LoVo (cell line): ENCODE measurements at regions not wholly inside any gene's neighbourhood (a gene's known extent, or its start where the extent isn't known, plus 50 kb on each side); places are given as distances from the start of the nearest gene placed in this dataset.
"Not testable (repeated sequence)": the region's sequence is repeated elsewhere in the genome, so short reads cannot be mapped to it uniquely, and the experiment has no call there.

Source experiments
- DNase-seq: peaks from one replicate; pipeline ENCODE4 v3.0.0-alpha.2; 2016; ENCODE audit warnings: low spot score

GRCh38 chrX:4682636-4683035, 969.2 kb upstream of the PRKX start:
- no peak for DNase-seq

DNA sequence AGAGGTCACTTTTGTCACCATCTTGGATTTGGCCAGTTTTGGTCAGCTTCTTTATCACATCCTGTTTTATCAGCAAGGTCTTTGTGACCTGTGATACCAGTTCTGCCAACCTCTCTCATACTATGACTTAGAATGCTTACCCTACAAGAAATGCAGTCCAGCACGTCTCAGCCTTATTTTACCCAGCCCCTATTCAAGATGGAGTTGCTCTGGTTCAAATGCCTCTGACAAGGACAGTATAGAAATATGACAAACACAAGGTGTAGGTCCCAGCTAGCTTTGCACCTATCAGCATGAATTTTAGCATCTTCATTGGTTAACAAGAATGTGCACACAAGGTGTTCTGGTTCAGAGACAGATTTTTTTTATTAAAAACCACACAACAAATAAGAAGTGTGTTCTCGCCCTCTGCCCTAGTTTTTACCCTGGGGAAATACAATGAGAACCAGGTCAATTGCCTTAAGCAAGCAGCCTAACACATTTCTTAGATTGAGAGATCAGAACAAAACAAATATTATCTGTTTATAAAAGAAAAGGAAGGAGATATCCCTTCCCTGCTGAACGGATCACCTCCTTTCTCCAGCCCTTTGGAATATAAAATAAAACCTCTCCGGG, 962.3 kb upstream of the PRKX start:
- DNase-seq: no peak

- DNase-seq: no peak
Observed at GRCh38 chrX:4674028-4674782, 960.8 kb upstream of the PRKX start.

DNA sequence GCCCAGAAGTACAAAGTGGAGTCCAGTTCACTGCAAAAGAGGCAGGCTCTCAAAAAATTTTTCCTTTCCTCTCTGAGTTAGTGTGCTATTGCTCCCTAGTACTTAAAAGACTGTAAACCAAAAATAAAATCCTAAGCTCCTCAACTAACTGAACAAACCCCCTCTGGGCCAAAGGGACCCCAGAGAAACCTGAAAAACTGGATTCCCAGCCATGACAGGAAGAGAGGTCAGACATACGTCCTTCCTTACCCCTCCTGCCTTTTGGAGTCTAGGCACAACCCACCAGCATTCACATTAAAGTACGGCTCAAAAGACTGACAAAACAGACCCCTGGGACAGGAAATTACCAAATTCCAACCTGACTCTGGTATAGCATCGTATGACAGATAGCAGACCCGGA, 957.9 kb upstream of the PRKX start:
- no peak for DNase-seq

- no peak for DNase-seq
Observed at GRCh38 chrX:4670606-4671005, 957.2 kb upstream of the PRKX start.

DNA sequence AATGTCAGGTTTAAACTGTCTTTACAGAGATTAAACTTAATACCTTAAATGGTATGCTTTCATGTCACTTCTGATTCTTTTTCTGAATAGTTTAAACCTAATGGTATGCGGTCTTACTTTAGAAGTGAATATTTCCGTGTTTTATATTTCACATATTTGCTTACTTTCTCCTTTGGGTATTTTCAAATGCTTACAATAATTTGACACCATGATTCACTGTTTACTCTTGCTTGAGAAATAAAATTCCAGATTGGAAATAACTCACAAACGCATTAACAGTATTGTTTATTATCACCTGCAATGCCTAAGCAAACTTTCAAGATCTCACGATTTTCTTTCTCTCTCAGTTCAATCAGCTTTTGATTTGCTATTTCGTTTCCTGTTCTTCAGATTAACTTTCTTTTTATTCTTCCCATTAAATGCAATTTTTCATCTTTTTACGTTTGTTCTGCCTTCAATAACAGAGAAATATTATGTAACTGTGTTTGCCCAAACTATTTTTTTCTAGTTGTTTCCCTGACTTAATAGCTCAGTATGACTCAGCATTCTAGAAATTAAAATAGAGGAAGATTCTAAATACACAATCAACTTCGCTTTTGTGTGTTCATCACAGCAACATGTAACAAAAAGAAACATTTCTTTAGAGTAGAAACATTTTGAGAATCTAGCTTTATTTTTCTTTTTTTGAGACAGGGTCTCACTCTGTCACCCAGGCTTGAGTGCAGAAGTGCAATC, 955.5 kb upstream of the PRKX start:
- no peak for DNase-seq

- DNase-seq: no peak
Observed at GRCh38 chrX:4663085-4663484, 949.6 kb upstream of the PRKX start.

DNA sequence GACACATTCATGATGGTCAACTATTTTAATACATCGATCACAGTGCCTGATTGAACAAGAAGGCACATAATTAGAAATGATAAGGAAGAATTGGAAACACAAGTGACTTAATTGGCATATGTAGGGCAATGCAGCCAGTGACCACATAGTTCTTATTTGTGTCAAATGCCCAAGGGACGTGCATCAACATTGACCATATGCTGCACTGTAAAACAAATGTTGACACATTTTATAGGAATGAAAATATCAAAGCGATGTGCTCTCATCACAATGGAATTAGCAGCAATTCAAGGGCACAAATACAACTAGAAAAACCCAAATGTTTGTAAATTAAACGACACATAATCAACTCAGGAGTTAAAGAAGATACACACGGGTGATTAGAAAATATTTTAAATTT, 948.3 kb upstream of the PRKX start:
- DNase-seq: no peak

DNA sequence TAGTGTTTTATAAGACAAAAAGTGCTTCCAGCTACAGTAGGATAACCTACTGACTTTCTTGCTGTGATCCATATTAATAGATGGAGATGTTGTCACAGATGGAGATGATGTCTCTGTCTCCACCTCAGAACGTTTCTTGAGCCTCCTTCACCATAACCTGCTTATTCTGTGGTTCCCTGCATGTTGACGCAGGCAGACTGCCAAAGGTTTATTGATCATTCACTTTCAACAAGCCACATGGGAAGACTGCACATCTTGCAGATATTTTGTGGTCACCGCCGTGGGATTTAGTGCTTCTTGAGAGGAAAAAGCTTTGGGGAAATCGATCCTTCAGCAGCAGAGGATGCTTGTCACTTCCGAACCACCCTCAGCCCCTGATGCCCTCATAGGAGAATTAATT, 943.0 kb upstream of the PRKX start:
- DNase-seq: no peak

DNA sequence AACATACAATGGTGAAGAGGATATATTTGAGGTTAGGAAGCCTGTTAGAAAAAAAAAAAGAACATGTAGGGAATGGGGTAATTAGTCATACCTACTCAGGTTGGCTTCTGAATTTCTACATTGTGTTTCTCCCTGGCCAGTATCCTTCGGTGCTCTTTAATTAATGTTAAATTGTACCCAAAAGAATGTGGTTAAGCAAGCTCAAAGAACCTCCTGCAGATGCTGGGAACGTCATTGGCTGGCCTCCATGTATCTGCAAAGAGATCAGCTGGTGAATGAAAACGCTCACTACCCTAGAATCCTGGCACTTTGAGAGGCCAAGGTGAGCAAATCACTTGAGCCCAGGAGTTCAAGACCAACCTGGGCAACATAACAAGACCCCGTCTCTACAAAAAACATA, 942.3 kb upstream of the PRKX start:
- no peak for DNase-seq

- DNase-seq: no peak
Observed at GRCh38 chrX:4642114-4642513, 928.7 kb upstream of the PRKX start.

GRCh38 chrX:4638036-4638435, 924.6 kb upstream of the PRKX start:
- DNase-seq: no peak

- DNase-seq: no peak
Observed at GRCh38 chrX:4627414-4627813, 914.0 kb upstream of the PRKX start.

DNA sequence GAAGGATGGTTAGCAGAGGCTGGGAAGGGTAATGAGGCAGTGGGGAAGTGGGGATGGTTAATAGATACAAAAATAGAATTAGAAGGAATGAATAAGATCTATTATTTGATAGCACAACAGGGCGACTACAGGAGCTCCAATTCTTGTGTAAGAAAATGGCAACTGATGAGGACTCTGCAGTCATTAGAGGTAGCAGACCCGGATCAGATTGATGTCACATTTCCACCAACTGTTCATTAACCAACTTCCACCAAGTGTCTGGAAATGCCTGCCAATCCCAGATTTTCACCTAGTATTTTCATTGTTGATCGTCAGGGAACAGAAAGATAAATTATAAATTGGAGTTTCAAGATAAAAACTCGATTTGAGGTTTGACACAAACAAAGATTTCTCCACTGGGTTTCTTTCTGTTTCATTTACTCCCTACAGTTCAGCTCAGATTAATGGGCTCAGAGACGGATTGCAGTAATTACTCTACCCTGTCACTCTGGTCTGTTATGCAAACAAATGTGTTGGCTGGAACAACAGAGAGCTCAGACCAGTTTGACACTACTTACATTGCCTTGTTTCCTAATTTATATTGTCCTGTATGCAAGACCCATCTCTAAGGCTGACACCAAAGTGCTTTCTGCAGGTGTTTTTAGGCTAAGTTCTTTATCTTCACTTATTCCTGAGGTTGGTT, 909.2 kb upstream of the PRKX start:
- no peak for DNase-seq

GRCh38 chrX:4613651-4614050, 900.2 kb upstream of the PRKX start:
- DNase-seq: not testable (repeated sequence)

GRCh38 chrX:4588893-4589292, 875.4 kb upstream of the PRKX start:
- DNase-seq: no peak

GRCh38 chrX:4588466-4588865, 875.0 kb upstream of the PRKX start:
- no peak for DNase-seq

- no peak for DNase-seq
Observed at GRCh38 chrX:4588056-4588455, 874.6 kb upstream of the PRKX start.

DNA sequence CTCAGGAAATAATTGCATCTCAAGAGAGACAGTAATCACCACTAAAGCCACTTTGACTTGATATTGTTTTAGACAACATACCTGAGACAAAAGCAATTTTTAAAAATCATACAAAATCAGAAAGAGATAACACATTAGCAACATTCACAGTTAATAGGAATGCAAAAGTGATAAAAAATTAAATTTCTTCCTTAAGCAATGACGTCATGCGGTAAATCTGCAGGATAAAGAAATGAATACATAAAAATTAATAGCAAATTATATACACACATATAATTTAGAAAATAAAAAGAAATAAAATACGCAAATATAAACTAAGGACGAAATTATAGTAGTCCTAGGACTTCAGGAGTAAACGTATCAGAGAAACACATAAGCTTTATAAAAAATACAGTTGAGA, 866.5 kb upstream of the PRKX start:
- no peak for DNase-seq

DNA sequence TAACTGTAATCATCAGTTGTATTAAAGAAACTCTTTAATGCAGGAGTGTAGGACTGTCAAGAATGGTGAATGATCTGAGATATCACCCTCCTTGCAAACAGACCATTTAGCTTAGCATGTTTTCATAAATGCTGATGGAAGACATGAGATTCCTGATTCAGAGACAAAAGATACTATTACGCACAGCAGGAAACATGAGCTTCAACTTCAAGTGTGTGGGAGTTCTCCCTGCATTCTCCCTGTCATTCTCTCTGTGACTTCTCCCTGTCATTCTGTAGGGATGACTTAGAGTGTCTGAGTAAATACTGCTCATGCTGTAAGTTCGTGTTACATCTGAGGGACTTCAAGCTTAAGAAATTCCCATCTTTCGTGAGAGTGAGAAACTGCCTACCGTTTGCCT, 866.0 kb upstream of the PRKX start:
- no peak for DNase-seq

- no peak for DNase-seq
Observed at GRCh38 chrX:4572691-4573090, 859.2 kb upstream of the PRKX start.

GRCh38 chrX:4570151-4570550, 856.7 kb upstream of the PRKX start:
- no peak for DNase-seq

- no peak for DNase-seq
Observed at GRCh38 chrX:4560192-4560591, 846.7 kb upstream of the PRKX start.
